Esophagus squamous epithelium (tissue), 4 donors: ENCODE measurements at regions not wholly inside any gene's neighbourhood (a gene's known extent, or its start where the extent isn't known, plus 50 kb on each side); places are given as distances from the start of the nearest gene placed in this dataset.

ENCODE experiments used
- CTCF ChIP-seq, 6 experiments: fragments of 450-650 bp in 4 of 6; fragments of 200-600 bp in 2 of 6; sonication (generic) in 2 of 6; IDR thresholded peaks; one replicate each; pipeline ENCODE4 v1.5.1; 2016 to 2019; ENCODE audit warnings: antibody characterized with exemption in 6 of 6, mild to moderate bottlenecking in 4 of 6, moderate library complexity in 4 of 6
- POLR2A ChIP-seq, 4 donors: fragments of 450-650 bp; IDR thresholded peaks; one replicate each; pipeline ENCODE4 v1.6.1; 2017; ENCODE audit warnings: antibody characterized with exemption in 4 of 4, mild to moderate bottlenecking in 4 of 4, moderate library complexity in 3 of 4

- no peak for TF ChIP-seq CTCF (IDR thresholded peaks at IDR 0.05)
- TF ChIP-seq POLR2A (IDR thresholded peaks at IDR 0.05) = no peak
Observed at GRCh38 chr18:44342946-44343345, 337.7 kb upstream of the SETBP1 start.
